NCI-H1105 (cell line): ENCODE measurements at regions not wholly inside any gene's neighbourhood (a gene's known extent, or its start where the extent isn't known, plus 50 kb on each side); places are given as distances from the start of the nearest gene placed in this dataset.

Experiments used
- DNase-seq: peaks from one replicate; lab custom pipeline; 2025; lab: John Stamatoyannopoulos, UW

GRCh38 chr4:74649193-74649592, 145.1 kb downstream of the BTC start:
- no peak for DNase-seq

- DNase-seq, result no peak
Observed at GRCh38 chr4:74651198-74651597, 143.1 kb downstream of the BTC start.

GRCh38 chr4:74653331-74654229, 140.7 kb downstream of the BTC start:
- DNase-seq, result no peak

- no peak for DNase-seq
Observed at GRCh38 chr4:74654230-74654681, 140.1 kb downstream of the BTC start.

GRCh38 chr4:74656596-74656995, 137.7 kb downstream of the BTC start:
- DNase-seq, result no peak

- DNase-seq, result no peak
Observed at GRCh38 chr4:74658116-74658515, 136.2 kb downstream of the BTC start.

GRCh38 chr4:74659576-74660411, 134.5 kb downstream of the BTC start:
- no peak for DNase-seq

GRCh38 chr4:74660866-74661265, 133.5 kb downstream of the BTC start:
- DNase-seq, result no peak

GRCh38 chr4:74661427-74662201, 132.7 kb downstream of the BTC start:
- no peak for DNase-seq

GRCh38 chr4:74663631-74664030, 130.7 kb downstream of the BTC start:
- DNase-seq, result no peak

GRCh38 chr4:74665346-74665745, 129.0 kb downstream of the BTC start:
- no peak for DNase-seq

GRCh38 chr4:74665876-74666275, 128.4 kb downstream of the BTC start:
- no peak for DNase-seq

GRCh38 chr4:74667438-74667837, 126.9 kb downstream of the BTC start:
- DNase-seq, result no peak

GRCh38 chr4:74667944-74668343, 126.4 kb downstream of the BTC start:
- no peak for DNase-seq

- DNase-seq, result no peak
Observed at GRCh38 chr4:74669702-74670101, 124.6 kb downstream of the BTC start.

- DNase-seq, result no peak
Observed at GRCh38 chr4:74670583-74670982, 123.7 kb downstream of the BTC start.

- DNase-seq, result peak; percentile 10
Observed at GRCh38 chr4:74671080-74671698, 123.1 kb downstream of the BTC start.

GRCh38 chr4:74674750-74675149, 119.6 kb downstream of the BTC start:
- no peak for DNase-seq

GRCh38 chr4:74675673-74676279, 118.5 kb downstream of the BTC start:
- peak; percentile 1 for DNase-seq

GRCh38 chr4:74682567-74683359, 111.6 kb downstream of the BTC start:
- DNase-seq, result no peak
